AG09319 (cell line): ENCODE measurements at regions not wholly inside any gene's neighbourhood (a gene's known extent, or its start where the extent isn't known, plus 50 kb on each side); places are given as distances from the start of the nearest gene placed in this dataset.
"Not testable (repeated sequence)": the region's sequence is repeated elsewhere in the genome, so short reads cannot be mapped to it uniquely, and the experiment has no call there.

Experiments
- DNase-seq: peaks from one replicate; pipeline ENCODE4 v3.0.0-alpha.2; 2010; ENCODE audit warnings: low read depth; ENCODE audit errors: extremely low read depth
- TF ChIP-seq, protein P1 (sequence below): IDR thresholded peaks from 2 replicates; pipeline ENCODE4 v1.5.1; 2011; ENCODE audit warnings: low read depth, mild to moderate bottlenecking, inconsistent platforms, low read length, moderate library complexity

GRCh38 chr1:57532299-57532698 is 108.4 kb upstream of the DAB1 start:
- no peak for DNase-seq
- TF ChIP-seq, protein P1, sequence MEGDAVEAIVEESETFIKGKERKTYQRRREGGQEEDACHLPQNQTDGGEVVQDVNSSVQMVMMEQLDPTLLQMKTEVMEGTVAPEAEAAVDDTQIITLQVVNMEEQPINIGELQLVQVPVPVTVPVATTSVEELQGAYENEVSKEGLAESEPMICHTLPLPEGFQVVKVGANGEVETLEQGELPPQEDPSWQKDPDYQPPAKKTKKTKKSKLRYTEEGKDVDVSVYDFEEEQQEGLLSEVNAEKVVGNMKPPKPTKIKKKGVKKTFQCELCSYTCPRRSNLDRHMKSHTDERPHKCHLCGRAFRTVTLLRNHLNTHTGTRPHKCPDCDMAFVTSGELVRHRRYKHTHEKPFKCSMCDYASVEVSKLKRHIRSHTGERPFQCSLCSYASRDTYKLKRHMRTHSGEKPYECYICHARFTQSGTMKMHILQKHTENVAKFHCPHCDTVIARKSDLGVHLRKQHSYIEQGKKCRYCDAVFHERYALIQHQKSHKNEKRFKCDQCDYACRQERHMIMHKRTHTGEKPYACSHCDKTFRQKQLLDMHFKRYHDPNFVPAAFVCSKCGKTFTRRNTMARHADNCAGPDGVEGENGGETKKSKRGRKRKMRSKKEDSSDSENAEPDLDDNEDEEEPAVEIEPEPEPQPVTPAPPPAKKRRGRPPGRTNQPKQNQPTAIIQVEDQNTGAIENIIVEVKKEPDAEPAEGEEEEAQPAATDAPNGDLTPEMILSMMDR: no peak

DNA sequence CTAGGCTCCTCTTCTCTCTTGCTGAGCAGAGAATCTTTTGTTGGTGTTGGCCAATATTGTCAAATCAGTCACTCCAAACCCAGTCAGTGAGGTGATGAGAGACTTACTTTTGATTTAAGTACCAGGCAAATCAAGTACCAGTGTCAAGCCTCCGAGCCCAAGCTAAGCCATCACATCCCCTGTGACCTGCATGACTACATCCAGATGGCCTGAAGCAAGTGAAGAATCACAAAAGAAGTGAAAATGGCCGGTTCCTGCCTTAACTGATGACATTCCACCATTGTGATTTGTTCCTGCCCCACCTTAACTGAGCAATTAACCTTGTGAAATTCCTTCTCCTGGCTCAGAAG is 107.0 kb upstream of the DAB1 start:
- not testable (repeated sequence) for DNase-seq

- DNase-seq: no peak
Measured at GRCh38 chr1:57530206-57530910, 106.5 kb upstream of the DAB1 start.

GRCh38 chr1:57522575-57522974 is 98.7 kb upstream of the DAB1 start:
- no peak for DNase-seq
- TF ChIP-seq, protein P1: no peak

More at GRCh38 chr1:57530206-57530910, 106.5 kb upstream of the DAB1 start:
- TF ChIP-seq, protein P1: no peak

DNA sequence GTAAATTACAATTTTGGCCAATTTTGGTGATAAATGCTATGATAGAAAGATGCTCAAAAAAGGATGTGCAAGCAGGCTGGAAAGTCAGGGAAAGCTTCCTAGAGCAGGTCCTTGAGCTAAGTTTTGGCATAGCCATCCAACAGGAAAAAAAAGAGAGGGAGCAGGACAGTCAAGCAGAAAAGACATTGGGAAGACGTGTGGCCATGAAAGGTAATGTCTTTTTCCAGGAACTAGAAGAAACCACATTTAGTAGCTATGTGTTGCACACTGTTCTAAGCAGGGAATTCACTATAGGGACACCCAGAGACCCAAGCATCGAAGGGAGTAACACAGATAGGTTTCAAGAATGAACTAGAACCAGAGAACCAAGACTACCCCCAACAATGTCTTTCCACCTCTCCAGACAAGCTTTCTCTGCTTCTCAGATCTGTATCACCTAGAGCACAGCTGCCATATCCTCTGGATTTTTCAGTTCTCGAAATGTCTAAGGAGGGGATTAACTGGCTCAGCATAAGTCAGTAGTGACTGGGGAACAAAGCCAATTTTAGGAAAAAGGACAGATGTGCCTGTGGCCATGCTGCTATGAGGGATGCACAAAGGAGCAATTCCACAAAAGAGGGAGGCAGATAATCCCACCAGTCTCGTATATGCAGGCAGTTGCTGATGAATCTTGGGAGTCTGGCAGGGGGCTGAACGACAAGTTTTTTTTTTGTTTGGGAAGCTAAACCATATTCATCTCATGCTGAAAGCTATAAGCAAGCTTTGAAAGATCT is 97.1 kb upstream of the DAB1 start:
- no peak for DNase-seq
- TF ChIP-seq, protein P1: no peak

- TF ChIP-seq, protein P1: no peak
- no peak for DNase-seq
Measured at GRCh38 chr1:57518496-57518895, 94.6 kb upstream of the DAB1 start.

DNA sequence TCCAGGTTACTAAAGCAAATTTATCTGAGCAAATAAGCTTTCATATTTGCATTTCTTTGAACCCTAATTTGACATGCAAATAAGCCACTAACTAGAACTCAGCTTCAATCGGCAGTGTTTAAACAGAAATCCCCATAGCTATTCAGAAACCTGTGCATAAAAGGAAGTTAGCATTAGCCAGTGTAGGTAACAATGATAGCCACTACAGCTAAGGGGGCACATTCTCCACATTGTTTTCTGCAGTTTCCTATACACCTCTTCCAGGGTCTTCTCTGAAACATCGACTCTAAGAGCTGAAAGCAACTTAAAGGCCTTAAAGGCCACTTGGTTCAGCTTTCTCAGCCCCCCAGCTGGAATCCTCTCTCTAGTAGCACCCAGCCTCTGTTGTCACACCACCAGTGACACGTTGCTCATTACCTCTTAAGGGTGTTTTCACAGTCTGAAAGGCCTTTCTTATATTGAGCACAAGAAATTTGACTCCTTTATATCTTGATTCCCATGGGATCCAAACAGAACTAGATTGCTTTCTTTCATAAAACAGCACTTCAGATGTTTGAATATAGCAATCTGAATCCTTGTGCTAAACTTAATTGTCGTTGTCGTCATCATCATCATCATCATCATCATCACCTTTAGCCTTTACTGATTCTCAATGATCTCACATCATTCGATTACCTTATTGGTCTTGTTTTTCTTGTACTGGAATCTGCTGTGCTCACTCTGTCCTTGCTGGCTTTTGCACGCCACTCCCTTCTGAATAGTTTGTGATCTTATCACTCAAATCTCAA is 93.9 kb upstream of the DAB1 start:
- DNase-seq: no peak

More for the DNA sequence above, 93.9 kb upstream of the DAB1 start:
- TF ChIP-seq, protein P1: no peak
